NOMO-1 (cell line): ENCODE measurements at regions not wholly inside any gene's neighbourhood (a gene's known extent, or its start where the extent isn't known, plus 50 kb on each side); places are given as distances from the start of the nearest gene placed in this dataset.
A peak's percentile ranks its signal among the peaks of the same experiment; 100 is the strongest.

Source experiments
- DNase-seq, 2 experiments: peaks; one replicate each; lab custom pipeline; 2025; ENCODE audit not compliant: unreplicated experiment in 2 of 2; lab: John Stamatoyannopoulos, UW

- DNase-seq, result no peak
Measured at GRCh38 chr7:18198868-18199267, 171.2 kb upstream of the PRPS1L1 start.

GRCh38 chr7:18200266-18200665 lies 172.6 kb upstream of the PRPS1L1 start:
- DNase-seq, result no peak

DNA sequence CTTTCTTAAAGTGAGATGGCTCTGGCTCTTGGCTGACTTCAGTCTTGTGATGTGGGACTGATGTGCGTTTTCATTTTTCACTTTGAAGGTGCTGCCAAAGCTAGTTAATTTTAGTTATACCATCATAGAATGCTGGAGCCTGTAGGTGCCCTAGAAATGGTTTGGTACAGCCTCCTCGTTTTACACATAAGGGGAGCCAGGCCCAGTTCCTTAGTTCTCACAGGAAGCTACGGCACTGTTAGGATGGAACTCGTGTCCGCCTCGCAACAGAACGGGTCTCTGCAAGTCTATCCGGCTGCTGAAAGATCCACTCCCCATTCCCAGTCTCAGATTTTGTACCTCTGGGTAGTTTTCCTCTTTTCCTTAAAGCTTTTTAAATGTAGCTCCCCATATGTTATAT lies 173.2 kb upstream of the PRPS1L1 start:
- no peak for DNase-seq

GRCh38 chr7:18201350-18201749 lies 173.7 kb upstream of the PRPS1L1 start:
- DNase-seq, result no peak

- peak; percentile 9 to 60 for DNase-seq
Measured at GRCh38 chr7:18202315-18203045, 174.8 kb upstream of the PRPS1L1 start.

DNA sequence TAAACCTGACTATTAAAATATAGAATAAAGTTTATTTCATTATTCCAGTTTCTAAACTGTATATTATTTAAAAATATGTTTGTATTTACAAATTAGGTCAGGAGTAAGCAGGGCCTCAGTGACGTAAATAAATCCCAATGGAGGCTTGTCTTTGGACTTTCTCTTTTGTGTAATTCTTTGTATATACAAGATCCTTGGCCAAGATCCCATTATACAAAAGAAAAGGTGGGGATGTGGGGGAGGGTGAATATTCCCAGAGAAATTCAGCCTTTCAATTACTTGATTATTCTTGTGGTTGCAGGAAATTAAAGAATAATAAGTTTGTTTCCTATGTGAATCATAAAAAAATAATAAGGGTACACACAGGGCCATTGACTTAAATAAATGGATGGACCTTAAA lies 178.7 kb upstream of the PRPS1L1 start:
- no peak for DNase-seq

GRCh38 chr7:18208921-18209320 lies 181.3 kb upstream of the PRPS1L1 start:
- no peak for DNase-seq

GRCh38 chr7:18210377-18210776 lies 182.7 kb upstream of the PRPS1L1 start:
- DNase-seq, result peak in 1 of 2 experiments; percentile 68

GRCh38 chr7:18210788-18211187 lies 183.1 kb upstream of the PRPS1L1 start:
- no peak for DNase-seq

GRCh38 chr7:18212308-18212707 lies 184.7 kb upstream of the PRPS1L1 start:
- DNase-seq, result no peak

GRCh38 chr7:18212758-18213157 lies 185.1 kb upstream of the PRPS1L1 start:
- DNase-seq, result no peak

- no peak for DNase-seq
Measured at GRCh38 chr7:18213652-18214051, 186.0 kb upstream of the PRPS1L1 start.

GRCh38 chr7:18216270-18216669 lies 188.6 kb upstream of the PRPS1L1 start:
- no peak for DNase-seq

DNA sequence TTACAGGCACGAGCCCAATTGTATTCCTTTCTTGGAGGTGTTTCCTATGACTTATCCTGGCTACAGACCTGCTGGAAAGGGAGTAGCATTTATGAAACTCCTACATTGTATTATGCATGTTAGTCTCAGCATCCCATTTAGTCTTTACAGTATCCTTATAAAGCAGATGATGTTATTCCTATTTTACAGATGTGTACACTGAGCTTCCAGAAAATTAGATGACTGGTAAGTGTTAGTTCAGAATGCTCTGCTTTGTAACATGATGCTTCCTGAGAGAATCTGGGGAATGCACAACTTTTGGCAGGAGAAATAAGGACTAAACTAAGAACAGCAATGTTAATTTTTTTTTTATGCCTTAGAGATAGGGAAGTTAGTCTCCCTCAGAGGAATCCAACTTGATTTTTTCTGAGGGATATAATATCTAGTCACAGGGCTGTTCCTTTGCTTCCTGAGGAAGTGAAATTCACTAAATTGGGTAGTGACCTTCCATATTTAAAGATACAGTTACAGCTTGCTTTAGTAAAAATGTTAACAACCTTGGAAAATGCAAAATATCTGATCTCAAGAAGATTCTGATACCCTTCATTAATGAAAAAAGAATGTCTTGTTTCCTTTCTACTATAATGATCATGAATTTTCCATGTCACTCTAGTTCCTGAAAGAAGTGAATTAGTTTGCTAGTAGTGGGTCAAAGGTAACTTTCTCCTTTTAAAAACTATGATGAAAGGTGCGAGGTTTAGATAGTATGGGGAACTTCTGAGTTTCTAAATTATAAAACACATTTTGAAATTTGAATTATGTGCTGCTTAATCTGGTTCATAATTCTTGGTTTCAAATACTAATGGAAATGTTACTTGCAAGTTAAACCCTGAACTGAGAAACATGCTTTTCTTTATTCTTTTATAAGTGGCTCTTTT lies 194.0 kb upstream of the PRPS1L1 start:
- peak; percentile 41 to 87 for DNase-seq

- DNase-seq, result peak; percentile 2 to 36
Measured at GRCh38 chr7:18222636-18223035, 195.0 kb upstream of the PRPS1L1 start.

DNA sequence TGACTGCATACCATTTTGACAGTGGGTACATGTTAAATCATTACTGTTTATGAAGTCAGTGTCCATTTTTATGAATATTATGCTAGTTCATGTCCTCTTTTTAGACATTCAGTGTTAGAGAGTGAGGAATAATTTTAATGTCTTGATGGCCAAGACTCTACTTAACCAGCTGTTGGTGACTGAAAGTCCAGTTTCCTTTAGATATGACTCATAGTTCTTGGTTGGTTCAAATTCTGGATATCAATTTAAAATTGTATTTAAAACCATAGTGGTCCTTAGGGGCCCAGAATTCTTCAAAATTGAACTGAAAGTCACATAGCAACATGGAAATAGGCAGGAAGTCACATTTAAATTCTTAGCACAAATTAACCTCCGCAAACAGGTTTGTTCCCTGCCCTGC lies 196.5 kb upstream of the PRPS1L1 start:
- DNase-seq, result no peak

- peak; percentile 36 to 85 for DNase-seq
Measured at GRCh38 chr7:18225067-18225466, 197.4 kb upstream of the PRPS1L1 start.

DNA sequence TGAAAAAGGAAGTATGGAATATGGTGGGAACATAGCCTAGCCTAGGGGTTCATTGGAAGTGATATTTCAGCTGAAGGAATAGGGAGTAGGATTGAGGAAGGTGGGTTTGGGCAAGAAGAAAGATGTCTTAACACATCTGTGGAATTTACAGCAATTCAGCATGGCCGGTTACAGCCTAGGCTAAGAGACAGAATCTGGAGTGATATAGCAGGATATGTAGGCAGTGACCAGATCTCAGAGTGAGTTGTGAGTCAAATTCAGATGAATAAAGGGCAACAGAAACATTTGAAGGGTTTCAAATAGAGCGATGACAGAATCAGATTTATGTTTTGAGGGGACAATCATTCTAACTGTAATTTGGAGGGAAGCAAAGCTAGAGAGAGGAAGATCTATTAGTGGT lies 199.0 kb upstream of the PRPS1L1 start:
- DNase-seq, result no peak

- DNase-seq, result no peak
Measured at GRCh38 chr7:18228686-18229085, 201.0 kb upstream of the PRPS1L1 start.

DNA sequence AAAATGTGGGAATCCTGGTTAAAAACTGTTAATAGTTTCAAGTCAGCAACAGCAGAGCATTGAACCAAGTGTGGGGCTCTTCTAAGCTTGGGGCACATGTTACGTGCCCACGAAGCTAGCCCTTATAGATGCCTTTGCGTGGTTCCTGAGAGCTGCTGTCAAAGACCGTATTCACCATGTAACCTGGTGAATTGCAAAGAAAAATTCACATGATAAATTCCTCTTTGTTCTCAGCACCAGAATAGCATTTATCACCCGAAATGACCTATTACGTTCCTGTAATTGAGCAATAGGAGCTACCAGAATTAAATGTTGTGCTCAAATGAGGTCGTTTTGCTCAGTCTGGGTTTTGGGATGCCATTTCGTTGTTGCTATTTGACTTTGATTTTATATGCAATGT lies 202.6 kb upstream of the PRPS1L1 start:
- DNase-seq, result no peak

DNA sequence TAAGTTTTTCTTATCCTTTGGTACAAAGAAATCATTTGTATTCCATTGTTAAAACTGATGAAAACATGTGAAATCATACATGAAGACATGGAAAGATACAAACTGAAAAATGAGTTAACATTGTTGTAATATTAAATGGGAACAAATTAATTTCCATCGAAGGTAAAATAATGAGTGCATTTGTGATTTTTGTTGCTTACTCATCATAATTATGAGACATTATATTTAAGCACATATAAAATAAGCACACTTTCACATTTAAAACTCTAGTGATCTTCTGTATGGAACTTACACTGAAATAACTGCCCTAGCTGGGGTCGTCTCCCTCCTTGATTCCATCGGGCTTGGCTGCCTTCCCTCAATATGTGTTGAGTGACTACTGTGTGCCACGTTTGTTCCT lies 204.2 kb upstream of the PRPS1L1 start:
- DNase-seq, result no peak

DNA sequence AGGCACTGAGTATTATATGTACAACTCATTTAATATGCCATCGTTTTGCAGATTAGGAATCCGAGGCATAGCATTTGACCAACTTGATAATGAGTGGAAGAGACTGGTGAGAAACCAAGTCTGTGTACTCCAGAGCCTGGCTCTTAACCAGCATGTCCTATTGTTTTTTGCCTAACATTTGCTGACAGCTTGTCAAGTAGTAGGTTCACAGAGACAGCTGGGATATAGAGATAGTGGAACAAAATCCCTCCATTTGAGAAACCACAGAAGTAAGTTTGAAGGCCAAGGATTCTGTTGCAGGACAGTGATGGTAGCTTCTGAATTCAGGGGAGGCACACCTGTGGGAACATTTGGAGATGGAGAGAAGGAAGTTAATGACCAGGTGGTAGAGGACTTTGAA lies 206.9 kb upstream of the PRPS1L1 start:
- no peak for DNase-seq
